ENCODE measurements at regions not wholly inside any gene's neighbourhood (a gene's known extent, or its start where the extent isn't known, plus 50 kb on each side); places are given as distances from the start of the nearest gene placed in this dataset.

DNA sequence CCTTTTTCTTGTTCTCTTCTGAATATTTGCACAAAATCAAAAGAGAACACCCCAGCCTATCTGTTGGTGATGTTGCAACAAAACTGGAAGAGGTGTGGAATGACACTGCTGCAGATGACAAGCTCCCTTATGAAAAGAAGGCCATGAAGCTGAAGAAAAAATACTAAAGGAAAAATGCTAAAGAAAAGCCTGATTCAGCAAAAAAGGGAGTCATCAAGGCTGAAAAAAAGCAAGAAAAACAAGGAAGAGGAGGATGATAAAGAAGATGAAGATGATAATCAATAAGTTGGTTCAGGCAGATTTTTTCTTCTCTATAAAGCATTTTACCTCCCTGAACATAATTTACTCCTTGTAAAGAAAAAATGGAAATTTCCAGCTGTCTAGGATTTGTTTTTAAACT lies 1538.8 kb downstream of the RPA4 start:
- Histone ChIP-seq H4K8ac (replicated peaks; ENCODE audit: insufficient read length, low read depth, low read length) (no peak overlapping the region), H2BK20ac (ENCODE audit: low read depth, low read length, poor library complexity, severe bottlenecking) (no peak overlapping the region), H3K79me1 (ENCODE audit: insufficient read depth, low read depth, low read length, poor library complexity, severe bottlenecking) (no peaks in the 10 kb centered on the region), H4K20me1 (ENCODE audit: control insufficient read depth, insufficient read depth, insufficient read length) (no peaks in the 10 kb centered on the region), H4K91ac (ENCODE audit: insufficient read length, low read depth, low read length) (no peak overlapping the region), H3K4ac (ENCODE audit: low read depth, low read length) (no peak overlapping the region), H2BK5ac (ENCODE audit: insufficient read length, low read length) (no peak overlapping the region), H3K4me1 (ENCODE audit: insufficient read depth, low read length) (peaks cover 4% of the 10 kb centered on the region; the same call in 1 of the 2 replicates), H3K14ac (ENCODE audit: insufficient read depth, low read length) (no peak overlapping the region), H2BK12ac (ENCODE audit: insufficient read length, low read depth, low read length) (no peak overlapping the region), H3K23me2 (ENCODE audit: insufficient read length, low read depth, low read length, poor library complexity, severe bottlenecking) (no peaks in the 10 kb centered on the region), H3K18ac (ENCODE audit: insufficient read length, low read depth, low read length) (no peak overlapping the region), H3T11ph (ENCODE audit: low read length) (no peak overlapping the region), H4K5ac (ENCODE audit: insufficient read length, low read depth, low read length) (no peak overlapping the region), H2AFZ (ENCODE audit: low read length) (no peak overlapping the region), H3K27me3 (ENCODE audit: insufficient read depth, low read length) (no peaks in the 10 kb centered on the region), H3K27ac (ENCODE audit: insufficient read length, low read depth, low read length) (no peak overlapping the region), H3K9ac (ENCODE audit: extremely low read depth, insufficient read length, low read length) (no peak overlapping the region), H3K23ac (ENCODE audit: insufficient read length, low read depth, low read length) (no peak overlapping the region), H2AK5ac (ENCODE audit: insufficient read length, low read length) (no peak overlapping the region), H3K9me3 (ENCODE audit: control insufficient read depth, low read depth, low read length) (no peaks in the 10 kb centered on the region), H3K56ac (ENCODE audit: insufficient read length, low read depth, low read length) (no peak overlapping the region), H2BK15ac (ENCODE audit: low read depth, low read length) (no peak overlapping the region), H3K79me2 (ENCODE audit: insufficient read depth, low read length) (no peaks in the 10 kb centered on the region), H2BK120ac (ENCODE audit: low read depth, low read length, poor library complexity, severe bottlenecking) (no peak overlapping the region), H3K4me2 (ENCODE audit: insufficient read depth, insufficient read length, low read length) (no peak overlapping the region)
- no peaks in the 10 kb centered on the region for H3K27me3 Mint-ChIP-seq (ENCODE audit: low read depth)
- H3K27ac Mint-ChIP-seq: no peak overlapping the region
- H3K36me3 Mint-ChIP-seq (ENCODE audit: insufficient read depth in 1 of 3, low read depth in 3 of 3): no peaks in the 10 kb centered on the region; a peak in 1 of 7 replicates
- TF ChIP-seq, protein P1, sequence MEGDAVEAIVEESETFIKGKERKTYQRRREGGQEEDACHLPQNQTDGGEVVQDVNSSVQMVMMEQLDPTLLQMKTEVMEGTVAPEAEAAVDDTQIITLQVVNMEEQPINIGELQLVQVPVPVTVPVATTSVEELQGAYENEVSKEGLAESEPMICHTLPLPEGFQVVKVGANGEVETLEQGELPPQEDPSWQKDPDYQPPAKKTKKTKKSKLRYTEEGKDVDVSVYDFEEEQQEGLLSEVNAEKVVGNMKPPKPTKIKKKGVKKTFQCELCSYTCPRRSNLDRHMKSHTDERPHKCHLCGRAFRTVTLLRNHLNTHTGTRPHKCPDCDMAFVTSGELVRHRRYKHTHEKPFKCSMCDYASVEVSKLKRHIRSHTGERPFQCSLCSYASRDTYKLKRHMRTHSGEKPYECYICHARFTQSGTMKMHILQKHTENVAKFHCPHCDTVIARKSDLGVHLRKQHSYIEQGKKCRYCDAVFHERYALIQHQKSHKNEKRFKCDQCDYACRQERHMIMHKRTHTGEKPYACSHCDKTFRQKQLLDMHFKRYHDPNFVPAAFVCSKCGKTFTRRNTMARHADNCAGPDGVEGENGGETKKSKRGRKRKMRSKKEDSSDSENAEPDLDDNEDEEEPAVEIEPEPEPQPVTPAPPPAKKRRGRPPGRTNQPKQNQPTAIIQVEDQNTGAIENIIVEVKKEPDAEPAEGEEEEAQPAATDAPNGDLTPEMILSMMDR (conservative IDR thresholded peaks at IDR 0.05): no peak
- no peak for DNase-seq
- H3K4me3 Mint-ChIP-seq: no peak overlapping the region
- H3K9me3 Mint-ChIP-seq: peaks cover 0 to 3% of the 10 kb centered on the region in 2 experiments; a peak in 1 of 5 replicates
- H3K4me1 Mint-ChIP-seq: peaks cover 28 to 31% of the 10 kb centered on the region in 2 experiments

Measured in H9 (cell line).